ENCODE measurements at regions not wholly inside any gene's neighbourhood (a gene's known extent, or its start where the extent isn't known, plus 50 kb on each side); places are given as distances from the start of the nearest gene placed in this dataset.

DNA sequence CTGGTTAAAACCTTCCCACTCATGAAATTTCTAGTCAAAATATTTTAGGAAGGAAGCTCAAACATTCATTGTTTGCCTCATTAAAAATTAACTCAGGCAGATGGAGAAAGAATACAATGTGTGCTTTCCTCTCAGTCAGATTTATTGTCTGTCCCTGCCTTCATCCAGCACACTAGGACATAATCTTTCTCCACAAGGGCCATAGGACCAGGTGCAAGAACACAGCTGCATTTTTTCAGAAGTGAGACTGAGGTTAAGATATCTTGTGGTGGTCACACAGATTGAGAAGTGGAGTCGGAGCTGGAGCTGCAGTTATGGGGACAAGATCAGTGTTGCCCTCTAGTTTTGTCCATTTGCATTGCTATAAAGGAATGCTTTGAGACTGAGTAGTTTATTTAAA, 666.3 kb downstream of the CCSER2 start:
- Histone ChIP-seq H3K4me3 (no peak overlapping the region), H3K9me3 (no peaks in the 10 kb centered on the region), H3K27me3 (no peaks in the 10 kb centered on the region), H3K36me3 (no peaks in the 10 kb centered on the region), H3K4me1 (no peaks in the 10 kb centered on the region), H3K27ac (no peak overlapping the region)
- no peak for DNase-seq
- TF ChIP-seq, protein P1, sequence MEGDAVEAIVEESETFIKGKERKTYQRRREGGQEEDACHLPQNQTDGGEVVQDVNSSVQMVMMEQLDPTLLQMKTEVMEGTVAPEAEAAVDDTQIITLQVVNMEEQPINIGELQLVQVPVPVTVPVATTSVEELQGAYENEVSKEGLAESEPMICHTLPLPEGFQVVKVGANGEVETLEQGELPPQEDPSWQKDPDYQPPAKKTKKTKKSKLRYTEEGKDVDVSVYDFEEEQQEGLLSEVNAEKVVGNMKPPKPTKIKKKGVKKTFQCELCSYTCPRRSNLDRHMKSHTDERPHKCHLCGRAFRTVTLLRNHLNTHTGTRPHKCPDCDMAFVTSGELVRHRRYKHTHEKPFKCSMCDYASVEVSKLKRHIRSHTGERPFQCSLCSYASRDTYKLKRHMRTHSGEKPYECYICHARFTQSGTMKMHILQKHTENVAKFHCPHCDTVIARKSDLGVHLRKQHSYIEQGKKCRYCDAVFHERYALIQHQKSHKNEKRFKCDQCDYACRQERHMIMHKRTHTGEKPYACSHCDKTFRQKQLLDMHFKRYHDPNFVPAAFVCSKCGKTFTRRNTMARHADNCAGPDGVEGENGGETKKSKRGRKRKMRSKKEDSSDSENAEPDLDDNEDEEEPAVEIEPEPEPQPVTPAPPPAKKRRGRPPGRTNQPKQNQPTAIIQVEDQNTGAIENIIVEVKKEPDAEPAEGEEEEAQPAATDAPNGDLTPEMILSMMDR (IDR thresholded peaks at IDR 0.05): no peak
- no peak for TF ChIP-seq POLR2A (IDR thresholded peaks at IDR 0.05)
- 57 to 62% methylated on average over 1 of the region's 1 CpG for WGBS, 2 donors
- intact Hi-C loops (cut with DNase I): no loop called here

DNA sequence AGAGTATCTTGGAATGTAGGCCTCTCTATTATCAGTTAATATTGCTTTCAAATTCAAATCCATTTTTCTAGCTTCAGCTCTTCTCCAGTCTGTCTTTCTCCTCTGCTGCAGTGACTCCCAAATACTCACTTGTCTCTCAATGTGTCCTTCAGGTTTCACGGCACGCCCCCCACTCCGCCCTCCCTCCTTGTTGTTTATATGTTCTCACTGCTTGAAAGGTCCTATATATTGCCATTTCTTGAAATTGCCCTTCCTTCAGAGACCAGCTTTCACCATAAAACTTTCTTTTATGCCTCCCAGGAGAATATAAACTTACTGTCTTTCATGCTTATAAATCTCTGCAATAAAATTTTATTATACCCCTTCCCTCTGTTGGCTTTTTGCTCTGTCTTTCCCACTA, 668.2 kb downstream of the CCSER2 start:
- 84 to 89% methylated on average over 3 of the region's 3 CpGs for WGBS, 2 donors

DNA sequence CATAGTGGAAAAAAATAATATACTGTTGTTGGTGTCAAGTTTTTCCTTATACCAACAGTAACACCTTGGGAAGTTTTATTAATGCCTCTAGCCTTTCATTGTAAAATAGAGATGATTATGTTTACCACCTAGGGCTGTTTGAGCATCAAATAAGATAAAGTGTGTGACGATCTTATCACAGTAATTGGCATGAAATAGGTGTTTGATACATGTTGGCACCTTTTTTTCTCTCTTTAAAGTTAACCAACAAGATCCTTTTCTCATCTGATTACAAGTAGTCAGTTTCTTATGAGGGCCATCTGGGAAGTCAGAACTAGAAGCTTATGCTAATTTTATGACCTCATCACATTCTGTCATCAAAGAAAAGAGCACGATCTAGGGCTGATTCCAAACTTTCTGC, 669.5 kb downstream of the CCSER2 start:
- H3K27me3 ChIP-seq: no peaks in the 10 kb centered on the region
- intact Hi-C loops (cut with DNase I): no loop called here
- H3K4me3 ChIP-seq: no peak overlapping the region
- H3K9me3 ChIP-seq: no peaks in the 10 kb centered on the region
- no peak for DNase-seq
- WGBS, 2 donors: 48 to 51% methylated on average over 2 of the region's 2 CpGs
- H3K27ac ChIP-seq: no peak overlapping the region
- no peaks in the 10 kb centered on the region for H3K36me3 ChIP-seq
- TF ChIP-seq POLR2A (IDR thresholded peaks at IDR 0.05): no peak
- TF ChIP-seq, protein P1 (IDR thresholded peaks at IDR 0.05): no peak
- no peaks in the 10 kb centered on the region for H3K4me1 ChIP-seq

More for the DNA sequence above, 668.2 kb downstream of the CCSER2 start:
- H3K36me3 ChIP-seq: no peaks in the 10 kb centered on the region
- H3K9me3 ChIP-seq: no peaks in the 10 kb centered on the region
- H3K27ac ChIP-seq: no peak overlapping the region
- no peaks in the 10 kb centered on the region for H3K27me3 ChIP-seq
- no peak for DNase-seq
- TF ChIP-seq, protein P1 (IDR thresholded peaks at IDR 0.05): no peak
- no peak for TF ChIP-seq POLR2A (IDR thresholded peaks at IDR 0.05)
- no peaks in the 10 kb centered on the region for H3K4me1 ChIP-seq
- intact Hi-C loops (cut with DNase I): no loop called here
- no peak overlapping the region for H3K4me3 ChIP-seq

DNA sequence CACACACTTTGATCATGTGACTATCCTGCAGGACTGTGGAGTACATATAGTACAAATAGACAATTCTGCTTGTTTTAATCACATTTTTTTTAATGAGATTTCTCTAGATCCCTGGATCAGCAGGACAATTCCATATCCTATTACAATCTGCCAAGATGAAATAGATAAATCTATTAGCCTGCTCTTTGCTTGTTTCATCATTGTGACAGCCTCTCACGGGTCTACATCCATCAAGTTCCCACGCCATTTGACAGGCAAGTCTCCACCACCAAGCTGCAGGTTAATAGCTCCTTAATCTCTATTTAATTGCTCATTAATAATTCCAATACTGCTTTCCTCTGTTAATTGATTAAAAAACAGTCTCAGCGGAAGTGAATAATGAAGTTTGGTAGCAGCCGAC, 671.5 kb downstream of the CCSER2 start:
- Histone ChIP-seq H3K27ac (no peak overlapping the region), H3K4me3 (no peak overlapping the region), H3K4me1 (no peaks in the 10 kb centered on the region), H3K27me3 (no peaks in the 10 kb centered on the region), H3K9me3 (no peaks in the 10 kb centered on the region), H3K36me3 (no peaks in the 10 kb centered on the region)
- intact Hi-C loops (cut with DNase I): no loop called here
- TF ChIP-seq POLR2A (IDR thresholded peaks at IDR 0.05): no peak
- TF ChIP-seq, protein P1 (IDR thresholded peaks at IDR 0.05): no peak
- no peak for DNase-seq
- 73 to 81% methylated on average over 4 of the region's 4 CpGs for WGBS, 2 donors

DNA sequence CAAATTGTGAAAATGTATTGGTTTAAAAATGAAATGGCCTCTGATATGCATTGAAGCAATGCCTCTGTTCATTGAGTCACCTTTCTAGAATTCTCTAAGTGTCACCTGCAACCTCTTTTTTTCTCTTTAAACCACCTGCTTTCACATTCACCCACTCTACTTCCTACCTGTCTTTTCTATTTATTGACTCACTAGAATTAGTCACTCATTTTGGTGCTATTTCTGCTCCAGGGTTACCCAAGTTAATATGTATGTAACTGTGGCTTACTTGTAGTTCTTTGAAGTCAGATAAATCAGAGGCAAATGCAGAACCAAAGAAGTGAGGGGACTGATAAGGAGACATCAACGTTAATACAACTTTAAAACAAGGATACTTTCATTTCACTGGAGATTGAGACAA, 674.7 kb downstream of the CCSER2 start:
- no peaks in the 10 kb centered on the region for H3K36me3 ChIP-seq
- H3K4me1 ChIP-seq: no peaks in the 10 kb centered on the region
- WGBS, 2 donors: 29 to 38% methylated on average over 1 of the region's 1 CpG
- intact Hi-C loops (cut with DNase I): no loop called here
- no peak overlapping the region for H3K27ac ChIP-seq
- H3K4me3 ChIP-seq: no peak overlapping the region
- no peaks in the 10 kb centered on the region for H3K27me3 ChIP-seq
- no peak for DNase-seq
- no peaks in the 10 kb centered on the region for H3K9me3 ChIP-seq
- TF ChIP-seq, protein P1 (IDR thresholded peaks at IDR 0.05): no peak
